CD8-positive, alpha-beta memory T cell (primary cell): ENCODE measurements at regions not wholly inside any gene's neighbourhood (a gene's known extent, or its start where the extent isn't known, plus 50 kb on each side); places are given as distances from the start of the nearest gene placed in this dataset.

ENCODE experiments used
- CTCF ChIA-PET: fragments of 350-600 bp; sonication (Branson Sonifier 250); formaldehyde crosslinking; loops from one replicate; lab custom pipeline; 2021; ENCODE audit warnings: antibody characterized with exemption; lab: Charles Lee
- POLR2A ChIA-PET: fragments of 350-600 bp; sonication (Branson Sonifier 250); formaldehyde crosslinking; loops from one replicate; lab custom pipeline; 2021; ENCODE audit warnings: antibody characterized with exemption; lab: Charles Lee
- DNase-seq, 5 donors: peaks; one replicate each; pipeline versions ENCODE4 v3.0.0 to v3.0.0-alpha.2; 2020 to 2022; ENCODE audit warnings: mixed read lengths in 1 of 5
- H3K27ac ChIP-seq: one replicate; pipeline ENCODE4 v1.7.0; 2013; ENCODE audit warnings: low read depth, mild to moderate bottlenecking, low read length, moderate library complexity
- H3K27me3 ChIP-seq: 2 replicates; pipeline ENCODE4 v1.7.0; 2013; ENCODE audit warnings: low read length, mild to moderate bottlenecking; ENCODE audit not compliant: insufficient read depth, poor library complexity, severe bottlenecking
- H3K36me3 ChIP-seq: 2 replicates; pipeline ENCODE4 v1.7.0; 2013; ENCODE audit warnings: mild to moderate bottlenecking, low read length, moderate library complexity; ENCODE audit not compliant: insufficient read depth
- H3K4me1 ChIP-seq: 2 replicates; pipeline ENCODE4 v1.7.0; 2013; ENCODE audit warnings: mild to moderate bottlenecking, low read length, moderate library complexity; ENCODE audit not compliant: insufficient read depth
- H3K4me3 ChIP-seq: 2 replicates; pipeline ENCODE4 v1.7.0; 2013; ENCODE audit warnings: mild to moderate bottlenecking, low read length
- H3K9me3 ChIP-seq: 2 replicates; pipeline ENCODE4 v1.7.0; 2013; ENCODE audit warnings: mild to moderate bottlenecking, low read length
- H3K27ac Mint-ChIP-seq, 8 donors: one replicate each; pipeline ENCODE4 v1.8.0; 2020 to 2021; ENCODE audit warnings: mixed read lengths in 8 of 8, mild to moderate bottlenecking in 6 of 8, inconsistent platforms in 3 of 8, moderate library complexity in 3 of 8
- H3K27me3 Mint-ChIP-seq, 2 donors: one replicate each; pipeline ENCODE4 v1.8.0; 2020 to 2021; ENCODE audit warnings: mixed read lengths in 2 of 2, mild to moderate bottlenecking in 1 of 2, moderate library complexity in 1 of 2
- H3K36me3 Mint-ChIP-seq, 3 donors: one replicate each; pipeline ENCODE4 v1.8.0; 2020 to 2021; ENCODE audit warnings: mixed read lengths in 3 of 3, inconsistent platforms in 1 of 3, mild to moderate bottlenecking in 1 of 3
- H3K4me1 Mint-ChIP-seq, 3 donors: one replicate each; pipeline ENCODE4 v1.8.0; 2020 to 2021; ENCODE audit warnings: mixed read lengths in 3 of 3, inconsistent platforms in 1 of 3, mild to moderate bottlenecking in 1 of 3
- H3K4me3 Mint-ChIP-seq, 7 donors: one replicate each; pipeline ENCODE4 v1.8.0; 2020 to 2021; ENCODE audit warnings: mixed read lengths in 7 of 7, mild to moderate bottlenecking in 6 of 7, moderate library complexity in 4 of 7, inconsistent platforms in 2 of 7
- H3K9me3 Mint-ChIP-seq, 5 donors: one replicate each; pipeline ENCODE4 v1.8.0; 2020 to 2022; ENCODE audit warnings: mixed read lengths in 5 of 5, mild to moderate bottlenecking in 3 of 5, moderate library complexity in 2 of 5, inconsistent platforms in 1 of 5

GRCh38 chr5:89711526-89711925 lies 698.0 kb downstream of the CETN3 start:
- Mint-ChIP-seq H3K27me3 (no peaks in the 10 kb centered on the region), H3K9me3 (peaks cover 2 to 23% (median 2%) of the 10 kb centered on the region in 5 donors), H3K4me1 (no peaks in the 10 kb centered on the region), H3K27ac (no peak overlapping the region), H3K36me3 (no peaks in the 10 kb centered on the region), H3K4me3 (no peak overlapping the region)
- DNase-seq: no peak
- Histone ChIP-seq H3K9me3 (no peaks in the 10 kb centered on the region), H3K4me3 (no peak overlapping the region), H3K36me3 (no peaks in the 10 kb centered on the region), H3K27me3 (no peaks in the 10 kb centered on the region), H3K27ac (no peak overlapping the region), H3K4me1 (no peaks in the 10 kb centered on the region)
- CTCF ChIA-PET: no interaction called here
- POLR2A ChIA-PET: no interaction called here

- H3K36me3 Mint-ChIP-seq: no peaks in the 10 kb centered on the region
Measured at GRCh38 chr5:89710006-89710405, 699.5 kb downstream of the CETN3 start.

GRCh38 chr5:89707891-89708290 lies 701.7 kb downstream of the CETN3 start:
- CTCF ChIA-PET: no interaction called here
- H3K4me3 Mint-ChIP-seq: no peak overlapping the region
- no peak overlapping the region for H3K27ac Mint-ChIP-seq
- POLR2A ChIA-PET: no interaction called here
- no peak for DNase-seq
- no peaks in the 10 kb centered on the region for H3K4me1 Mint-ChIP-seq
- H3K27me3 Mint-ChIP-seq: no peaks in the 10 kb centered on the region
- Histone ChIP-seq H3K4me3 (no peak overlapping the region), H3K36me3 (no peaks in the 10 kb centered on the region), H3K27ac (no peak overlapping the region), H3K9me3 (no peaks in the 10 kb centered on the region), H3K4me1 (no peaks in the 10 kb centered on the region), H3K27me3 (no peaks in the 10 kb centered on the region)
- no peaks in the 10 kb centered on the region for H3K36me3 Mint-ChIP-seq
- H3K9me3 Mint-ChIP-seq: peaks cover 2 to 13% (median 2%) of the 10 kb centered on the region in 5 donors

More at GRCh38 chr5:89710006-89710405, 699.5 kb downstream of the CETN3 start:
- DNase-seq: no peak
- CTCF ChIA-PET: no interaction called here
- Histone ChIP-seq H3K4me3 (no peak overlapping the region), H3K36me3 (no peaks in the 10 kb centered on the region), H3K27me3 (no peaks in the 10 kb centered on the region), H3K27ac (no peak overlapping the region), H3K9me3 (no peaks in the 10 kb centered on the region), H3K4me1 (no peaks in the 10 kb centered on the region)
- POLR2A ChIA-PET: no interaction called here
- Mint-ChIP-seq H3K4me1 (no peaks in the 10 kb centered on the region), H3K9me3 (peaks cover 2 to 20% (median 2%) of the 10 kb centered on the region in 5 donors), H3K27ac (no peak overlapping the region), H3K27me3 (no peaks in the 10 kb centered on the region), H3K4me3 (no peak overlapping the region)

GRCh38 chr5:89706731-89707130 lies 702.8 kb downstream of the CETN3 start:
- no peaks in the 10 kb centered on the region for H3K36me3 Mint-ChIP-seq
- no peak overlapping the region for H3K27ac Mint-ChIP-seq
- H3K4me1 ChIP-seq: no peaks in the 10 kb centered on the region
- peaks cover under 1 to 8% (median 2%) of the 10 kb centered on the region in 5 donors for H3K9me3 Mint-ChIP-seq
- POLR2A ChIA-PET: no interaction called here
- CTCF ChIA-PET: no interaction called here
- no peak overlapping the region for H3K4me3 Mint-ChIP-seq
- H3K27me3 Mint-ChIP-seq: no peaks in the 10 kb centered on the region
- no peaks in the 10 kb centered on the region for H3K36me3 ChIP-seq
- DNase-seq: no peak
- H3K27me3 ChIP-seq: no peaks in the 10 kb centered on the region
- no peak overlapping the region for H3K27ac ChIP-seq
- no peaks in the 10 kb centered on the region for H3K4me1 Mint-ChIP-seq
- no peaks in the 10 kb centered on the region for H3K9me3 ChIP-seq
- H3K4me3 ChIP-seq: no peak overlapping the region

- Mint-ChIP-seq H3K27me3 (no peaks in the 10 kb centered on the region), H3K4me3 (no peak overlapping the region), H3K9me3 (peaks cover 0 to 7% (median 4%) of the 10 kb centered on the region in 5 donors), H3K27ac (no peak overlapping the region), H3K4me1 (no peaks in the 10 kb centered on the region), H3K36me3 (no peaks in the 10 kb centered on the region)
- Histone ChIP-seq H3K36me3 (no peaks in the 10 kb centered on the region), H3K4me3 (no peak overlapping the region), H3K9me3 (no peaks in the 10 kb centered on the region), H3K27ac (no peak overlapping the region), H3K4me1 (no peaks in the 10 kb centered on the region), H3K27me3 (no peaks in the 10 kb centered on the region)
- no peak for DNase-seq
- CTCF ChIA-PET: no interaction called here
- POLR2A ChIA-PET: no interaction called here
Measured at GRCh38 chr5:89703817-89704216, 705.7 kb downstream of the CETN3 start.

GRCh38 chr5:89698028-89698427 lies 711.5 kb downstream of the CETN3 start:
- POLR2A ChIA-PET: no interaction called here
- H3K27ac ChIP-seq: no peak overlapping the region
- H3K27ac Mint-ChIP-seq: no peak overlapping the region
- H3K4me3 ChIP-seq: no peak overlapping the region
- H3K27me3 Mint-ChIP-seq: no peaks in the 10 kb centered on the region
- no peak for DNase-seq
- H3K27me3 ChIP-seq: no peaks in the 10 kb centered on the region
- no peak overlapping the region for H3K4me3 Mint-ChIP-seq
- no peaks in the 10 kb centered on the region for H3K36me3 ChIP-seq
- peaks cover 0 to 33% (median 2%) of the 10 kb centered on the region in 5 donors for H3K9me3 Mint-ChIP-seq
- H3K4me1 Mint-ChIP-seq: no peaks in the 10 kb centered on the region
- H3K36me3 Mint-ChIP-seq: no peaks in the 10 kb centered on the region
- CTCF ChIA-PET: no interaction called here
- H3K9me3 ChIP-seq: no peaks in the 10 kb centered on the region
- no peaks in the 10 kb centered on the region for H3K4me1 ChIP-seq

GRCh38 chr5:89697581-89697980 lies 712.0 kb downstream of the CETN3 start:
- Histone ChIP-seq H3K9me3 (no peaks in the 10 kb centered on the region), H3K36me3 (no peaks in the 10 kb centered on the region), H3K4me1 (no peaks in the 10 kb centered on the region), H3K27ac (no peak overlapping the region), H3K27me3 (no peaks in the 10 kb centered on the region), H3K4me3 (no peak overlapping the region)
- H3K9me3 Mint-ChIP-seq: peaks cover 0 to 33% (median 2%) of the 10 kb centered on the region in 5 donors
- H3K4me3 Mint-ChIP-seq: no peak overlapping the region
- no peaks in the 10 kb centered on the region for H3K36me3 Mint-ChIP-seq
- no peak overlapping the region for H3K27ac Mint-ChIP-seq
- ChIA-PET POLR2A (no interaction called here), CTCF (no interaction called here)
- no peaks in the 10 kb centered on the region for H3K27me3 Mint-ChIP-seq
- DNase-seq: no peak
- H3K4me1 Mint-ChIP-seq: no peaks in the 10 kb centered on the region

- Histone ChIP-seq H3K4me1 (no peaks in the 10 kb centered on the region), H3K27ac (no peak overlapping the region), H3K27me3 (no peaks in the 10 kb centered on the region), H3K9me3 (no peaks in the 10 kb centered on the region), H3K4me3 (no peak overlapping the region), H3K36me3 (no peaks in the 10 kb centered on the region)
- Mint-ChIP-seq H3K36me3 (no peaks in the 10 kb centered on the region), H3K4me3 (no peak overlapping the region), H3K27me3 (no peaks in the 10 kb centered on the region), H3K27ac (no peak overlapping the region), H3K4me1 (no peaks in the 10 kb centered on the region), H3K9me3 (peaks cover 0 to 39% (median 4%) of the 10 kb centered on the region in 5 donors)
- no peak for DNase-seq
- POLR2A ChIA-PET: no interaction called here
- CTCF ChIA-PET: no interaction called here
Measured at GRCh38 chr5:89695371-89695770, 714.2 kb downstream of the CETN3 start.
